ENCODE measurements at regions not wholly inside any gene's neighbourhood (a gene's known extent, or its start where the extent isn't known, plus 50 kb on each side); places are given as distances from the start of the nearest gene placed in this dataset.
A peak's percentile ranks its signal among the peaks of the same experiment; 100 is the strongest.

GRCh38 chr10:104577163-104577562, 63.9 kb upstream of the SORCS3 start:
- DNase-seq, result no peak

- DNase-seq, result no peak
Measured at GRCh38 chr10:104577861-104578521, 63.1 kb upstream of the SORCS3 start.

GRCh38 chr10:104578671-104579070, 62.4 kb upstream of the SORCS3 start:
- DNase-seq, result no peak

GRCh38 chr10:104579136-104579535, 62.0 kb upstream of the SORCS3 start:
- no peak for DNase-seq

GRCh38 chr10:104580321-104580720, 60.8 kb upstream of the SORCS3 start:
- DNase-seq, result no peak

GRCh38 chr10:104580774-104581675, 60.1 kb upstream of the SORCS3 start:
- peak; percentile 88 for DNase-seq

GRCh38 chr10:104581884-104582601, 59.0 kb upstream of the SORCS3 start:
- DNase-seq, result no peak

- DNase-seq, result no peak
Measured at GRCh38 chr10:104582602-104582951, 58.5 kb upstream of the SORCS3 start.

- no peak for DNase-seq
Measured at GRCh38 chr10:104582966-104583365, 58.1 kb upstream of the SORCS3 start.

GRCh38 chr10:104584541-104584940, 56.5 kb upstream of the SORCS3 start:
- DNase-seq, result peak; percentile 4

GRCh38 chr10:104587751-104588150, 53.3 kb upstream of the SORCS3 start:
- DNase-seq, result no peak

GRCh38 chr10:104589431-104589830, 51.7 kb upstream of the SORCS3 start:
- no peak for DNase-seq

- DNase-seq, result no peak
Measured at GRCh38 chr10:104589871-104590270, 51.2 kb upstream of the SORCS3 start.

All from hematopoietic multipotent progenitor cell treated with erythropoietin and hydrocortisone succinate and interleukin-3 and kit ligand, for 6 days (in vitro differentiated cells).